HUDEP-2 (cell line): ENCODE measurements at regions not wholly inside any gene's neighbourhood (a gene's known extent, or its start where the extent isn't known, plus 50 kb on each side); places are given as distances from the start of the nearest gene placed in this dataset.
"Not testable (repeated sequence)": the region's sequence is repeated elsewhere in the genome, so short reads cannot be mapped to it uniquely, and the experiment has no call there.

Experiments
- DNase-seq, 76 experiments: peaks; one replicate each; lab custom pipeline; 2025; ENCODE audit not compliant: unreplicated experiment in 76 of 76; lab: John Stamatoyannopoulos, UW

GRCh38 chr18:59038295-59039039 is 101.2 kb upstream of the SEC11C start:
- no peak for DNase-seq

GRCh38 chr18:59039040-59039320 is 100.7 kb upstream of the SEC11C start:
- DNase-seq = not testable (repeated sequence)

GRCh38 chr18:59039449-59039848 is 100.2 kb upstream of the SEC11C start:
- DNase-seq = no peak

- DNase-seq = no peak
Measured at GRCh38 chr18:59040770-59041148, 98.9 kb upstream of the SEC11C start.

- DNase-seq = no peak
Measured at GRCh38 chr18:59041296-59041695, 98.4 kb upstream of the SEC11C start.

- DNase-seq = no peak
Measured at GRCh38 chr18:59041819-59042815, 97.6 kb upstream of the SEC11C start.

GRCh38 chr18:59044855-59045254 is 94.8 kb upstream of the SEC11C start:
- no peak for DNase-seq

- no peak for DNase-seq
Measured at GRCh38 chr18:59047321-59048047, 92.2 kb upstream of the SEC11C start.

GRCh38 chr18:59048048-59048363 is 91.7 kb upstream of the SEC11C start:
- DNase-seq = no peak

- no peak for DNase-seq
Measured at GRCh38 chr18:59048378-59048777, 91.3 kb upstream of the SEC11C start.

GRCh38 chr18:59049721-59050660 is 89.7 kb upstream of the SEC11C start:
- no peak for DNase-seq

GRCh38 chr18:59050661-59051057 is 89.0 kb upstream of the SEC11C start:
- no peak for DNase-seq

GRCh38 chr18:59051470-59052165 is 88.1 kb upstream of the SEC11C start:
- no peak for DNase-seq

- DNase-seq = no peak
Measured at GRCh38 chr18:59052965-59053820, 86.5 kb upstream of the SEC11C start.

GRCh38 chr18:59054496-59055287 is 85.0 kb upstream of the SEC11C start:
- DNase-seq = no peak

GRCh38 chr18:59055345-59056032 is 84.2 kb upstream of the SEC11C start:
- DNase-seq = peak in 1 of 76 experiments; percentile 6

GRCh38 chr18:59056706-59057492 is 82.8 kb upstream of the SEC11C start:
- peak in 61 of 76 experiments; percentile 0 to 84 (median 39) for DNase-seq
